H1 (cell line): ENCODE measurements at regions not wholly inside any gene's neighbourhood (a gene's known extent, or its start where the extent isn't known, plus 50 kb on each side); places are given as distances from the start of the nearest gene placed in this dataset.

ENCODE experiments used
- TF ChIP-seq, protein P1 (sequence below): fragments of 300-600 bp; sonication (generic); IDR thresholded peaks from 2 replicates; pipeline ENCODE4 v1.7.1; 2012; ENCODE audit warnings: low read length, moderate library complexity, mild to moderate bottlenecking, inconsistent platforms; ENCODE audit not compliant: insufficient replicate concordance

DNA sequence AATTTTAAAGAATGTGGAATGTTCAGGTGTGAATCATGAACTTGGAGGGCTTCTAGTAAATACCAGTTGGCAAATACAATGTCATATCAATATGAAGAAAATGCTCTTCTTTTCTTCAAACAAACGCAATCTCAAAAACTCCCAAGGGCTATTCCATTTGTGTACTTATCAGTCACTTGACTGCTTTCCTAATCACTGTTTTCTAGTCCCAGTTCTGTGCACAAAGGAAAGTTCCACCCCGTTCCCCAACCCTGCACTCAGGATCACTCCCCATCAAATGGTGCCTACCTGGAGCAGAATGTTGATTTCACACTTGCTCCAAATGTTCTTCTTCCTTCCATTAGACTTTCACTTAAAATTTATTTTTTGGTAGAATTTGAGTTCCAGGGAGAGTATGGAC, 92.6 kb upstream of the RFC3 start (continued):
- TF ChIP-seq, protein P1, sequence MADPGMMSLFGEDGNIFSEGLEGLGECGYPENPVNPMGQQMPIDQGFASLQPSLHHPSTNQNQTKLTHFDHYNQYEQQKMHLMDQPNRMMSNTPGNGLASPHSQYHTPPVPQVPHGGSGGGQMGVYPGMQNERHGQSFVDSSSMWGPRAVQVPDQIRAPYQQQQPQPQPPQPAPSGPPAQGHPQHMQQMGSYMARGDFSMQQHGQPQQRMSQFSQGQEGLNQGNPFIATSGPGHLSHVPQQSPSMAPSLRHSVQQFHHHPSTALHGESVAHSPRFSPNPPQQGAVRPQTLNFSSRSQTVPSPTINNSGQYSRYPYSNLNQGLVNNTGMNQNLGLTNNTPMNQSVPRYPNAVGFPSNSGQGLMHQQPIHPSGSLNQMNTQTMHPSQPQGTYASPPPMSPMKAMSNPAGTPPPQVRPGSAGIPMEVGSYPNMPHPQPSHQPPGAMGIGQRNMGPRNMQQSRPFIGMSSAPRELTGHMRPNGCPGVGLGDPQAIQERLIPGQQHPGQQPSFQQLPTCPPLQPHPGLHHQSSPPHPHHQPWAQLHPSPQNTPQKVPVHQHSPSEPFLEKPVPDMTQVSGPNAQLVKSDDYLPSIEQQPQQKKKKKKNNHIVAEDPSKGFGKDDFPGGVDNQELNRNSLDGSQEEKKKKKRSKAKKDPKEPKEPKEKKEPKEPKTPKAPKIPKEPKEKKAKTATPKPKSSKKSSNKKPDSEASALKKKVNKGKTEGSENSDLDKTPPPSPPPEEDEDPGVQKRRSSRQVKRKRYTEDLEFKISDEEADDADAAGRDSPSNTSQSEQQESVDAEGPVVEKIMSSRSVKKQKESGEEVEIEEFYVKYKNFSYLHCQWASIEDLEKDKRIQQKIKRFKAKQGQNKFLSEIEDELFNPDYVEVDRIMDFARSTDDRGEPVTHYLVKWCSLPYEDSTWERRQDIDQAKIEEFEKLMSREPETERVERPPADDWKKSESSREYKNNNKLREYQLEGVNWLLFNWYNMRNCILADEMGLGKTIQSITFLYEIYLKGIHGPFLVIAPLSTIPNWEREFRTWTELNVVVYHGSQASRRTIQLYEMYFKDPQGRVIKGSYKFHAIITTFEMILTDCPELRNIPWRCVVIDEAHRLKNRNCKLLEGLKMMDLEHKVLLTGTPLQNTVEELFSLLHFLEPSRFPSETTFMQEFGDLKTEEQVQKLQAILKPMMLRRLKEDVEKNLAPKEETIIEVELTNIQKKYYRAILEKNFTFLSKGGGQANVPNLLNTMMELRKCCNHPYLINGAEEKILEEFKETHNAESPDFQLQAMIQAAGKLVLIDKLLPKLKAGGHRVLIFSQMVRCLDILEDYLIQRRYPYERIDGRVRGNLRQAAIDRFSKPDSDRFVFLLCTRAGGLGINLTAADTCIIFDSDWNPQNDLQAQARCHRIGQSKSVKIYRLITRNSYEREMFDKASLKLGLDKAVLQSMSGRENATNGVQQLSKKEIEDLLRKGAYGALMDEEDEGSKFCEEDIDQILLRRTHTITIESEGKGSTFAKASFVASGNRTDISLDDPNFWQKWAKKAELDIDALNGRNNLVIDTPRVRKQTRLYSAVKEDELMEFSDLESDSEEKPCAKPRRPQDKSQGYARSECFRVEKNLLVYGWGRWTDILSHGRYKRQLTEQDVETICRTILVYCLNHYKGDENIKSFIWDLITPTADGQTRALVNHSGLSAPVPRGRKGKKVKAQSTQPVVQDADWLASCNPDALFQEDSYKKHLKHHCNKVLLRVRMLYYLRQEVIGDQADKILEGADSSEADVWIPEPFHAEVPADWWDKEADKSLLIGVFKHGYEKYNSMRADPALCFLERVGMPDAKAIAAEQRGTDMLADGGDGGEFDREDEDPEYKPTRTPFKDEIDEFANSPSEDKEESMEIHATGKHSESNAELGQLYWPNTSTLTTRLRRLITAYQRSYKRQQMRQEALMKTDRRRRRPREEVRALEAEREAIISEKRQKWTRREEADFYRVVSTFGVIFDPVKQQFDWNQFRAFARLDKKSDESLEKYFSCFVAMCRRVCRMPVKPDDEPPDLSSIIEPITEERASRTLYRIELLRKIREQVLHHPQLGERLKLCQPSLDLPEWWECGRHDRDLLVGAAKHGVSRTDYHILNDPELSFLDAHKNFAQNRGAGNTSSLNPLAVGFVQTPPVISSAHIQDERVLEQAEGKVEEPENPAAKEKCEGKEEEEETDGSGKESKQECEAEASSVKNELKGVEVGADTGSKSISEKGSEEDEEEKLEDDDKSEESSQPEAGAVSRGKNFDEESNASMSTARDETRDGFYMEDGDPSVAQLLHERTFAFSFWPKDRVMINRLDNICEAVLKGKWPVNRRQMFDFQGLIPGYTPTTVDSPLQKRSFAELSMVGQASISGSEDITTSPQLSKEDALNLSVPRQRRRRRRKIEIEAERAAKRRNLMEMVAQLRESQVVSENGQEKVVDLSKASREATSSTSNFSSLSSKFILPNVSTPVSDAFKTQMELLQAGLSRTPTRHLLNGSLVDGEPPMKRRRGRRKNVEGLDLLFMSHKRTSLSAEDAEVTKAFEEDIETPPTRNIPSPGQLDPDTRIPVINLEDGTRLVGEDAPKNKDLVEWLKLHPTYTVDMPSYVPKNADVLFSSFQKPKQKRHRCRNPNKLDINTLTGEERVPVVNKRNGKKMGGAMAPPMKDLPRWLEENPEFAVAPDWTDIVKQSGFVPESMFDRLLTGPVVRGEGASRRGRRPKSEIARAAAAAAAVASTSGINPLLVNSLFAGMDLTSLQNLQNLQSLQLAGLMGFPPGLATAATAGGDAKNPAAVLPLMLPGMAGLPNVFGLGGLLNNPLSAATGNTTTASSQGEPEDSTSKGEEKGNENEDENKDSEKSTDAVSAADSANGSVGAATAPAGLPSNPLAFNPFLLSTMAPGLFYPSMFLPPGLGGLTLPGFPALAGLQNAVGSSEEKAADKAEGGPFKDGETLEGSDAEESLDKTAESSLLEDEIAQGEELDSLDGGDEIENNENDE: no peak
